H1 (cell line): ENCODE measurements at regions not wholly inside any gene's neighbourhood (a gene's known extent, or its start where the extent isn't known, plus 50 kb on each side); places are given as distances from the start of the nearest gene placed in this dataset.

ENCODE experiments used
- CTCF ChIA-PET: fragments of 300-600 bp; sonication (Branson Sonifier 250); formaldehyde crosslinking; loops from one replicate; lab custom pipeline; 2021; ENCODE audit not compliant: partially characterized antibody; lab: Charles Lee
- POLR2A ChIA-PET: fragments of 300-600 bp; sonication (Branson Sonifier 250); formaldehyde crosslinking; loops from one replicate; lab custom pipeline; 2021; ENCODE audit warnings: inconsistent platforms; ENCODE audit not compliant: partially characterized antibody; lab: Charles Lee
- DNase-seq, 2 experiments: peaks; one replicate each; pipeline versions ENCODE4 v3.0.0 to v3.0.0-alpha.2; 2010 to 2022; ENCODE audit warnings: low spot score in 2 of 2, low read depth in 1 of 2, mixed read lengths in 1 of 2
- FAIRE-seq: peaks from 2 replicates; lab custom pipeline; 2011; peaks lifted over from hg19 to GRCh38; lab: Jason Lieb, UNC
- H2AFZ ChIP-seq: 2 replicates; pipeline ENCODE4 v1.8.1; 2012; ENCODE audit warnings: low read length, inconsistent platforms
- H2AK5ac ChIP-seq: 2 replicates; pipeline ENCODE4 v1.6.1; 2013; ENCODE audit warnings: low read depth, low read length
- H2BK120ac ChIP-seq: replicated peaks from 2 replicates; pipeline ENCODE3; 2013; ENCODE audit warnings: low read depth, low read length, inconsistent platforms
- H2BK12ac ChIP-seq: 2 replicates; pipeline ENCODE4 v1.6.1; 2013; ENCODE audit warnings: low read depth, low read length
- H2BK15ac ChIP-seq: 2 replicates; pipeline ENCODE4 v1.6.1; 2013; ENCODE audit warnings: low read length
- H2BK20ac ChIP-seq: 2 replicates; pipeline ENCODE4 v1.6.1; 2013; ENCODE audit warnings: low read length
- H2BK5ac ChIP-seq: 2 replicates; pipeline ENCODE4 v1.6.1; 2013; ENCODE audit warnings: low read depth, low read length
- H3K14ac ChIP-seq: 2 replicates; pipeline ENCODE4 v1.6.1; 2013; ENCODE audit warnings: inconsistent platforms; ENCODE audit not compliant: insufficient read length
- H3K18ac ChIP-seq: 2 replicates; pipeline ENCODE4 v1.6.1; 2013; ENCODE audit warnings: low read length; ENCODE audit errors: extremely low read depth
- H3K23ac ChIP-seq: 2 replicates; pipeline ENCODE4 v1.6.1; 2013; ENCODE audit warnings: inconsistent platforms; ENCODE audit not compliant: insufficient read length
- H3K23me2 ChIP-seq: 2 replicates; pipeline ENCODE4 v1.6.1; 2013; ENCODE audit warnings: low read depth, low read length
- H3K27ac ChIP-seq: 2 replicates; pipeline ENCODE4 v1.6.1; 2011; ENCODE audit warnings: low read depth, low read length, inconsistent platforms
- H3K27me3 ChIP-seq, 4 experiments: replicated peaks in 1 of 4; 1 replicate in 1 of 4; 2 replicates in 3 of 4; pipeline versions ENCODE4 v1.6.1 to v1.8.1; 2011 to 2013; ENCODE audit warnings: low read length in 3 of 4, mild to moderate bottlenecking in 3 of 4, inconsistent platforms in 2 of 4, mixed read lengths in 2 of 4, moderate library complexity in 1 of 4; ENCODE audit not compliant: control insufficient read depth in 3 of 4, insufficient read depth in 3 of 4; ENCODE audit errors: extremely low read depth in 1 of 4
- H3K36me3 ChIP-seq, 4 experiments: 2 replicates each; pipeline versions ENCODE4 v1.6.1 to v1.8.1; 2011 to 2013; ENCODE audit warnings: mild to moderate bottlenecking in 4 of 4, low read length in 3 of 4, moderate library complexity in 2 of 4, control low read depth in 1 of 4, inconsistent platforms in 1 of 4; ENCODE audit not compliant: insufficient read depth in 4 of 4, control insufficient read depth in 2 of 4
- H3K4ac ChIP-seq: replicated peaks from 2 replicates; pipeline ENCODE3; 2013; ENCODE audit warnings: low read length, low read depth, mixed read lengths, inconsistent platforms; ENCODE audit not compliant: insufficient read length
- H3K4me1 ChIP-seq, 4 experiments: replicated peaks in 1 of 4; 1 replicate in 1 of 4; 2 replicates in 3 of 4; pipeline versions ENCODE4 v1.6.1 to v1.8.1; 2011 to 2013; ENCODE audit warnings: low read length in 3 of 4, inconsistent platforms in 2 of 4, mixed read lengths in 1 of 4; ENCODE audit not compliant: insufficient read depth in 4 of 4, control insufficient read depth in 3 of 4
- H3K4me2 ChIP-seq, 2 experiments: 2 replicates each; pipeline versions ENCODE4 v1.6.1 to v1.8.1; 2011 to 2013; ENCODE audit warnings: low read depth in 2 of 2, low read length in 2 of 2, control low read depth in 1 of 2, inconsistent platforms in 1 of 2, mild to moderate bottlenecking in 1 of 2; ENCODE audit not compliant: insufficient read depth in 1 of 2
- H3K4me3 ChIP-seq, 4 experiments: fragments of 200-600, 300-600 bp in 1 of 4; sonication (generic), shearing (Covaris generic), sonication (Bioruptor Twin) in 1 of 4; 2 replicates each; pipeline versions ENCODE4 v1.5.1 to v1.8.1; 2011 to 2016; ENCODE audit warnings: low read length in 4 of 4, low read depth in 3 of 4, control low read depth in 2 of 4, inconsistent platforms in 2 of 4, mild to moderate bottlenecking in 2 of 4, mixed read lengths in 1 of 4, moderate library complexity in 1 of 4; ENCODE audit not compliant: insufficient read depth in 2 of 4; ENCODE audit errors: extremely low read depth in 1 of 4
- H3K56ac ChIP-seq: replicated peaks from 2 replicates; pipeline ENCODE3; 2013; ENCODE audit warnings: low read depth, mild to moderate bottlenecking, mixed read lengths, low read length, inconsistent platforms; ENCODE audit not compliant: insufficient read length
- H3K79me1 ChIP-seq: 2 replicates; pipeline ENCODE4 v1.6.1; 2013; ENCODE audit warnings: low read depth, low read length, control low read depth
- H3K79me2 ChIP-seq, 2 experiments: 2 replicates each; pipeline versions ENCODE4 v1.6.1 to v1.8.1; 2012 to 2013; ENCODE audit warnings: low read length in 2 of 2, mild to moderate bottlenecking in 2 of 2, inconsistent platforms in 1 of 2; ENCODE audit not compliant: insufficient read depth in 2 of 2, control insufficient read depth in 1 of 2
- H3K9ac ChIP-seq, 4 experiments: replicated peaks in 1 of 4; 1 replicate in 1 of 4; 2 replicates in 3 of 4; pipeline versions ENCODE4 v1.6.1 to v1.8.1; 2011 to 2013; ENCODE audit warnings: low read depth in 3 of 4, low read length in 3 of 4, control low read depth in 2 of 4, mild to moderate bottlenecking in 2 of 4, moderate library complexity in 2 of 4, inconsistent platforms in 1 of 4; ENCODE audit errors: extremely low read depth in 1 of 4
- H3K9me3 ChIP-seq, 2 experiments: 2 replicates each; pipeline versions ENCODE4 v1.6.1 to v1.8.1; 2012 to 2013; ENCODE audit warnings: mild to moderate bottlenecking in 2 of 2, moderate library complexity in 2 of 2, control low read depth in 1 of 2, inconsistent platforms in 1 of 2, low read depth in 1 of 2, low read length in 1 of 2, mixed read lengths in 1 of 2; ENCODE audit not compliant: insufficient read depth in 2 of 2
- H4K20me1 ChIP-seq, 2 experiments: replicated peaks in 1 of 2; 2 replicates each; pipeline versions ENCODE3 to v1.8.1; 2011 to 2013; ENCODE audit warnings: inconsistent platforms in 2 of 2, low read length in 2 of 2, mild to moderate bottlenecking in 1 of 2; ENCODE audit not compliant: insufficient read depth in 2 of 2, control insufficient read depth in 1 of 2
- H4K5ac ChIP-seq: 2 replicates; pipeline ENCODE4 v1.6.1; 2013; ENCODE audit warnings: low read length, low read depth, mixed read lengths, inconsistent platforms; ENCODE audit not compliant: insufficient read length
- H4K8ac ChIP-seq: 2 replicates; pipeline ENCODE4 v1.8.0; 2013; ENCODE audit warnings: mild to moderate bottlenecking, moderate library complexity, low read length, inconsistent platforms; ENCODE audit not compliant: insufficient read depth; ENCODE audit errors: extremely low read depth
- H4K91ac ChIP-seq: replicated peaks from 2 replicates; pipeline ENCODE3; 2013; ENCODE audit warnings: low read length, mixed read lengths, inconsistent platforms; ENCODE audit not compliant: insufficient read length
- ATF3 ChIP-seq: IDR thresholded peaks from 2 replicates; pipeline ENCODE4 v1.6.1; 2011; ENCODE audit warnings: low read depth, mild to moderate bottlenecking, low read length; ENCODE audit not compliant: insufficient read depth
- BCL11A ChIP-seq, 2 experiments: IDR thresholded peaks; one replicate each; pipeline ENCODE4 v1.6.1; 2011; ENCODE audit warnings: low read depth in 2 of 2, low read length in 2 of 2, mild to moderate bottlenecking in 2 of 2
- CHD2 ChIP-seq: IDR thresholded peaks from 2 replicates; pipeline ENCODE4 v1.6.1; 2012; ENCODE audit warnings: low read length, improper control_type of control experiment
- EGR1 ChIP-seq: IDR thresholded peaks from 2 replicates; pipeline ENCODE4 v1.6.1; 2011; ENCODE audit warnings: low read depth, low read length, borderline replicate concordance
- JUND ChIP-seq: IDR thresholded peaks from 2 replicates; pipeline ENCODE4 v1.6.1; 2011; ENCODE audit warnings: mild to moderate bottlenecking, improper control_type of control experiment, low read length
- NANOG ChIP-seq: IDR thresholded peaks from 2 replicates; pipeline ENCODE4 v1.6.1; 2011; ENCODE audit warnings: low read length, low read depth, mild to moderate bottlenecking, inconsistent platforms; ENCODE audit not compliant: insufficient read depth, poor library complexity, severe bottlenecking
- RFX5 ChIP-seq: IDR thresholded peaks from 2 replicates; pipeline ENCODE4 v1.6.1; 2011; ENCODE audit warnings: low read depth, low read length, improper control_type of control experiment, borderline replicate concordance
- RNF2 ChIP-seq: fragments of 200-900, 300-1000 bp; sonication (generic); IDR thresholded peaks from 2 replicates; pipeline ENCODE4 v1.7.1; 2016; ENCODE audit warnings: borderline replicate concordance, low read depth, mild to moderate bottlenecking, antibody characterized with exemption, low read length; ENCODE audit not compliant: poor library complexity, severe bottlenecking; ENCODE audit errors: missing control alignments
- SAP30 ChIP-seq: fragments of 300-600 bp; sonication (generic); IDR thresholded peaks from 2 replicates; pipeline ENCODE4 v1.7.1; 2012; ENCODE audit warnings: low read length, moderate library complexity, mild to moderate bottlenecking, inconsistent platforms; ENCODE audit not compliant: insufficient read depth, insufficient replicate concordance
- SIN3A ChIP-seq, 2 experiments: IDR thresholded peaks in 1 of 2; conservative IDR thresholded peaks in 1 of 2; 2 replicates each; pipeline ENCODE4 v1.6.1; 2011 to 2012; ENCODE audit warnings: low read length in 2 of 2, improper control_type of control experiment in 1 of 2, low read depth in 1 of 2, mild to moderate bottlenecking in 1 of 2
- SIRT6 ChIP-seq: IDR thresholded peaks from one replicate; pipeline ENCODE4 v1.7.1; 2012; ENCODE audit warnings: low read length, inconsistent platforms
- TAF1 ChIP-seq: IDR thresholded peaks from 2 replicates; pipeline ENCODE4 v1.6.1; 2011; ENCODE audit warnings: mild to moderate bottlenecking, low read depth, low read length
- TCF12 ChIP-seq: IDR thresholded peaks from 2 replicates; pipeline ENCODE4 v1.6.1; 2011; ENCODE audit warnings: low read depth, mild to moderate bottlenecking, low read length
- WGBS, 2 experiments: shearing (Covaris generic) in 1 of 2; methylation state at CpG; one replicate each; pipeline versions ENCODE4 v1.1.6 to v1.1.7; 2013 to 2015; ENCODE audit warnings: low lambda C conversion rate in 2 of 2, mixed read lengths in 2 of 2, inconsistent platforms in 1 of 2, low coverage in 1 of 2, missing lambda C conversion rate in 1 of 2; ENCODE audit not compliant: insufficient replicate concordance in 2 of 2, insufficient coverage in 1 of 2, insufficient read length in 1 of 2; ENCODE audit errors: extremely low coverage in 1 of 2, missing lambda C conversion rate in 1 of 2; 5-methylcytosine and 5-hydroxymethylcytosine counted together

- no peak overlapping the region for H2BK15ac ChIP-seq
- H2AK5ac ChIP-seq: no peak overlapping the region
- 87% methylated on average over 8 of the region's 8 CpGs; no CpG with 5 or more reads in 1 of the 2 experiments for WGBS, 2 experiments
- no peak overlapping the region for H2BK120ac ChIP-seq
- H3K56ac ChIP-seq: no peak overlapping the region
- H3K27ac ChIP-seq: no peak overlapping the region
- DNase-seq (no peak), FAIRE-seq (no peak)
- no peak overlapping the region for H3K9ac ChIP-seq
- H3K23me2 ChIP-seq: no peaks in the 10 kb centered on the region
- H2BK12ac ChIP-seq: no peak overlapping the region
- H3K9me3 ChIP-seq: no peaks in the 10 kb centered on the region
- H3K4me2 ChIP-seq: no peak overlapping the region
- H4K91ac ChIP-seq: no peak overlapping the region
- H3K4me1 ChIP-seq: no peaks in the 10 kb centered on the region
- no peak overlapping the region for H3K23ac ChIP-seq
- no peak overlapping the region for H3K18ac ChIP-seq
- no peak overlapping the region for H3K14ac ChIP-seq
- no peak overlapping the region for H2AFZ ChIP-seq
- no peak overlapping the region for H4K8ac ChIP-seq
- H3K79me1 ChIP-seq: no peaks in the 10 kb centered on the region
- ChIA-PET CTCF (no interaction called here), POLR2A (no interaction called here)
- no peaks in the 10 kb centered on the region for H3K36me3 ChIP-seq
- H3K79me2 ChIP-seq: no peaks in the 10 kb centered on the region
- no peak overlapping the region for H4K5ac ChIP-seq
- no peaks in the 10 kb centered on the region for H4K20me1 ChIP-seq
- H2BK20ac ChIP-seq: no peak overlapping the region
- no peak overlapping the region for H2BK5ac ChIP-seq
- H3K4ac ChIP-seq: no peak overlapping the region
- no peak overlapping the region for H3K4me3 ChIP-seq
- no peaks in the 10 kb centered on the region for H3K27me3 ChIP-seq
- no peak for TF ChIP-seq RNF2
- TF ChIP-seq TCF12: no peak
- TF ChIP-seq RFX5: no peak
- no peak for TF ChIP-seq SAP30
- TF ChIP-seq CHD2: no peak
- TF ChIP-seq SIRT6: no peak
- no peak for TF ChIP-seq EGR1
- TF ChIP-seq JUND: no peak
- no peak for TF ChIP-seq TAF1
- TF ChIP-seq NANOG: no peak
- TF ChIP-seq ATF3: no peak
- no peak for TF ChIP-seq SIN3A (conservative IDR thresholded peaks at IDR 0.05 in 1 of 2, IDR thresholded peaks at IDR 0.05 in 1 of 2; ENCODE audit: low read depth in 1 of 2, low read length in 2 of 2)
- no peak for TF ChIP-seq BCL11A (IDR thresholded peaks at IDR 0.05; ENCODE audit: low read depth in 2 of 2, low read length in 2 of 2)
These were observed 220.7 kb upstream of the NRSN1 start for GRCh38 chr6:23905133-23905815.
